GM10248 (cell line): ENCODE measurements at regions not wholly inside any gene's neighbourhood (a gene's known extent, or its start where the extent isn't known, plus 50 kb on each side); places are given as distances from the start of the nearest gene placed in this dataset.
"Not testable (repeated sequence)": the region's sequence is repeated elsewhere in the genome, so short reads cannot be mapped to it uniquely, and the experiment has no call there.

Experiments used
- CTCF ChIA-PET: fragments of 300-600 bp; sonication (Branson Sonifier 250); formaldehyde crosslinking; extraction: SDS; loops from one replicate; lab custom pipeline; 2021; ENCODE audit warnings: antibody characterized with exemption; lab: Yijun Ruan, JAX
- POLR2A ChIA-PET: fragments of 350-650 bp; sonication (Branson Sonifier 250); formaldehyde crosslinking; extraction: SDS; loops from one replicate; lab custom pipeline; 2020; ENCODE audit warnings: antibody characterized with exemption; lab: Yijun Ruan, JAX
- DNase-seq: peaks from one replicate; pipeline ENCODE4 v3.0.0; 2012; ENCODE audit errors: extremely low spot score
- CTCF ChIP-seq: IDR thresholded peaks from 2 replicates; pipeline ENCODE4 v1.5.1; 2012; ENCODE audit warnings: mild to moderate bottlenecking, low read depth; ENCODE audit errors: extremely low read depth, missing control alignments, control extremely low read depth

DNA sequence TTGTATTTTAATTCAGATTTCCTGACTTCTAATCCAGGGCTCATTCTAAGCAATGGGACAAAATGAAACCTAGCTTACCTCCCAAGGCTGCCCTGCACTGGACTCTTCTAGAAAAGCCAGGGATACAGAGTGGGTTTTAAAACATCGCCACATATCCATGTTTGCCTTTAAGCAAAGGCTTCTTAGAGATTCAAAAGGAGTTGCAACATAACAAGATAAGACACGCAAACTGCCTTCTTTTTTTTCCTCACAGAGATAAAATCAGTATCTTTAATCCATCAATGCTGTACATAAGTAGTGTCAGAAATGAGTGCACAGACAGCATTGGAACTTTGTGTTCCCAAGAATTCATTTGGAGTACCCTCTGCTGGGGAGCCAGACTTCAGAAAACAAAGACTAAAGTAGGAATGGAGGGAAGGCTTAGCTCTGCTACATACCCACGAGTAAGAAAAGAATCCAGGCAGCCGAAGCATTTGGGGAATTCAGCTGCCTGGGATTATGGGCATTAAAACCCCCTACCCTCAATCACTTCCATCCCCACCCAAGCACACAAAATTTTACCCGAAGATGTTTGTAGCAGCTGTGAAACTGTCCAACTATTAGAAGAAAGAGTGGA lies 427.8 kb downstream of the ARL4A start:
- no peak for TF ChIP-seq CTCF
- ChIA-PET CTCF (no interaction called here), POLR2A (no interaction called here)
- no peak for DNase-seq

DNA sequence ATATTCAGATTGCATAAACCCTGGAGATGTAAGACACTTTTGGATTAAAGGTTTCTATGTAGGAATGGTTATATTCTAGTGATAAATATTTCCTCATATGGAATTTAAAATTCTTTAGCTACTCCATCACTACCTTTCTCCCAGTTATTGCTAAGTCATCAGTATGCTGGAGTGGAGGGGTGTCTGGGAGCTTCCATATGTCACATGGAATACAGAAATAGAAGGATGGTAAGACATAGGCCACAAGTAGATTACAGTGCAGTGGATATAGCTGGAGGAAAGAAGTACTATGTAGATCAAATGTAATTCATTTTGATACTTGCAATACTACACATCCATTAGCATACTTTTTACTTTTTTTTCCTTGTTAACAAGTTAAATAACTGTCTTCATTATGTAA lies 428.4 kb downstream of the ARL4A start:
- CTCF ChIA-PET = no interaction called here
- DNase-seq = no peak
- POLR2A ChIA-PET = no interaction called here
- no peak for TF ChIP-seq CTCF

GRCh38 chr7:13117103-13117502 lies 429.7 kb downstream of the ARL4A start:
- DNase-seq = no peak
- ChIA-PET POLR2A (no interaction called here), CTCF (interaction anchor here (0.6 to 1.9 kb wide), 2 partner anchors 13 to 19 kb away, joined by 3 to 7 read pairs; no protein-coding TSS in a partner anchor)
- no peak for TF ChIP-seq CTCF

DNA sequence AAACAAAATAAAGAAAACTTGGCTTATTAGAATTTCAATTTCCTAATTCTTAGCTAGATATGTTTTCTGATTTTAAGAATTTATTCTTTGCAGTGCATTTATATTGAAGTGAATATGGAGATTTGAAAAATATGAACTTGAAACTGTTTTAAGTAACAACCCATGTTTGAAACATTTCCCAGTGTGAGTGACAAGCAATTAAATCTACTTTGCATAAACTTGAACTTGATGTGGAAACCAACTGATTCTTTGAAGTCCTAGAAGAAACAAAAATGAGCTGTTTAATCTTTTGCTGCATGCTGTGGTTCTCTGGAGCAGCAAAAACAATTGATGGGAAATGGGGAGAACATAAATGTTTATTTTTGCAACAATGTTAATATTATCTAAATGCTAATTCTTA lies 430.2 kb downstream of the ARL4A start:
- POLR2A ChIA-PET = no interaction called here
- TF ChIP-seq CTCF = no peak
- no peak for DNase-seq
- CTCF ChIA-PET = interaction anchor here (0.6 to 1.9 kb wide), 3 partner anchors 14 to 150 kb away, joined by 3 to 7 read pairs (median 3); no protein-coding TSS in a partner anchor

DNA sequence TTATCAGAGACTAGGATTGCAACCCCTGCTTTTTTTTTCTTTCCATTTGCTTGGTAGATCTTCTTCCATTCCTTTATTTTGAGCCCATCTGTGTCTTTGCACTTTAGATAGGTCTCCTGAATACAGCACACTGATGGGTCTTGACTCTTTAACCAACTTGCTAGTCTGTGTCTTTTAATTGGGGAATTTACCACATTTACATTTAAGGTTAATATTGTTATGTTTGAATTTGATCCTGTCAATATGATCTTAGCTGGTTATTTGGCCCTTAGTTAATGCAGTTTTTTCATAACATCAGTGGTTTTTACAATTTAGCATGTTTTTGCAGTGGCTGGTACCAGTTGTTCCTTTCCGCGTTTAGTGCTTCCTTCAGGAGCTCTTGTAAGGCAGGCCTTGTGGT lies 437.2 kb downstream of the ARL4A start:
- CTCF ChIA-PET, POLR2A ChIA-PET, DNase-seq: not testable (repeated sequence)

DNA sequence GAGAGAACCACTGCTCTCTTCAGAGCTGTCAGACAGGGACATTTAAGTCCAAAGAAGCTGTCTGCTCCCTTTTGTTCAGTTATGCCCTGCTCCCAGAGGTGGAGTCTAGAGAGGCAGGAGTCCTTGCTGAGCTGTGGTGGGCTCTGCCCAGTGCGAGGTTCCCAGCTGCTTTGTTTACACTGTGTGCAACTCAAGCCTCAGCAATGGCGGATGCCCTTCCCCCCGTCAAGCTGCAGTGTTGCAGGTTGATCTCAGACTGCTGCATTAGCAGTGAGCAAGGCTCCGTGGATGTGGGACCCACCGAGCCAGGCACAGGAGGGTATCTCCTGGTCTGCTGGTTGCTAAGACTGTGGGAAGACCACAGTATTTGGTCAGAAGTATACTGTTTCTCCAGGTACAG lies 438.9 kb downstream of the ARL4A start:
- CTCF ChIA-PET = no interaction called here
- DNase-seq = no peak
- TF ChIP-seq CTCF = no peak
- POLR2A ChIA-PET = no interaction called here

DNA sequence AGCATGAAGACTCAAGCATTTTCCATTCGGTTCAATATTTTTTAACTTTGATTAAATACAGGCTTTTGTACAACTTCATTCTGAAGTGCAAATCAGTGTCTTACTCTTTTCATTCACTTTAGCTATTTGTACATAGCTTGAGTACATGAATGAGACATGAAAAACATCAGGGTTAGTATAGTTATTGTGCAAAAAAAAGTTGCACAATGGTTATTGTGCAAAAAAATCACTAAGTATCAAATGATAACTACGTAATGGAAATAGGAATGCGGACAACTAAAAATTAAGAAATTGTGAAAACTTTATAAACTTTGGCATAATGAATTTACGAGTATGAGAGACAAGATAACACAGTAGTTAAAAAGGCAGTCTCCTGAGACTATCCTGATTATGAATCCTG lies 442.9 kb downstream of the ARL4A start:
- no peak for TF ChIP-seq CTCF
- DNase-seq = no peak
- ChIA-PET CTCF (no interaction called here), POLR2A (no interaction called here)

DNA sequence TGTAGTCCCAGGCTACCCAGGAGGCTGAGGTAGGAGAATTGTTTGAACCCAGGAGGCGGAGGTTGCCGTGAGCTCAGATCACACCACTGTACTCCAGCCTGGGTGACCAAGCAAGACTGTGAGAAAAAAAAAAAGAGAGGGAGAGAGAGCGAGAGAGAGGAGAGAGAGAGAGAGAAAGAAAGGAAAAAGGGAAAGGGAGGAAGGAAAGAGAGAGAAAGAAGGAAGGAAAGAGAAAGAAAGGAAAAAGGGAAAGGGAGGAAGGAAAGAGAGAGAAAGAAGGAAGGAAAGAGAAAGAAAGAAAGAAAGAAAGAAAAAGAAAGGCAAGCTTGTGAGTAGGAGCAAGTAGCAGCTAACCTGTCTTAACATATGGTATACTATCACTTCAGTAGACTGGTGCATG lies 443.5 kb downstream of the ARL4A start:
- POLR2A ChIA-PET, DNase-seq, CTCF ChIA-PET: not testable (repeated sequence)
